Nephron (organoid): ENCODE measurements at regions not wholly inside any gene's neighbourhood (a gene's known extent, or its start where the extent isn't known, plus 50 kb on each side); places are given as distances from the start of the nearest gene placed in this dataset.

Experiments
- H3K27ac Mint-ChIP-seq, 3 experiments: 2 replicates each; pipeline ENCODE4 v1.8.0; 2020; ENCODE audit warnings: mixed read lengths in 3 of 3, mild to moderate bottlenecking in 2 of 3, moderate library complexity in 1 of 3
- H3K27me3 Mint-ChIP-seq: 2 replicates; pipeline ENCODE4 v1.8.0; 2021; ENCODE audit warnings: low read depth, mild to moderate bottlenecking, moderate library complexity, mixed read lengths
- H3K36me3 Mint-ChIP-seq: 2 replicates; pipeline ENCODE4 v1.8.0; 2020; ENCODE audit warnings: low read depth, mixed read lengths
- H3K4me1 Mint-ChIP-seq: 2 replicates; pipeline ENCODE4 v1.8.0; 2020; ENCODE audit warnings: mixed read lengths
- H3K4me3 Mint-ChIP-seq, 3 experiments: 2 replicates each; pipeline ENCODE4 v1.8.0; 2020; ENCODE audit warnings: mild to moderate bottlenecking in 3 of 3, mixed read lengths in 3 of 3, moderate library complexity in 2 of 3
- H3K9me3 Mint-ChIP-seq: 2 replicates; pipeline ENCODE4 v1.8.0; 2020; ENCODE audit warnings: mixed read lengths
- CTCF ChIP-seq, 3 experiments: fragments of 200-600 bp; sonication (generic); IDR thresholded peaks; one replicate each; pipeline ENCODE4 v1.5.0; 2021; ENCODE audit warnings: antibody characterized with exemption in 3 of 3; ENCODE audit not compliant: unreplicated experiment in 3 of 3

- H3K9me3 Mint-ChIP-seq = no peaks in the 10 kb centered on the region
- peaks cover 27% of the 10 kb centered on the region for H3K27me3 Mint-ChIP-seq
- no peaks in the 10 kb centered on the region for H3K36me3 Mint-ChIP-seq
- peaks cover 32% of the 10 kb centered on the region for H3K4me1 Mint-ChIP-seq
- no peak overlapping the region for H3K4me3 Mint-ChIP-seq
- TF ChIP-seq CTCF (IDR thresholded peaks at IDR 0.05; ENCODE audit: unreplicated experiment in 3 of 3) = no peak
- H3K27ac Mint-ChIP-seq = no peak overlapping the region
Observed at GRCh38 chr2:16225071-16225470, 284.7 kb downstream of the MYCN start.

- Mint-ChIP-seq H3K4me1 (peaks cover 32% of the 10 kb centered on the region), H3K27ac (peak overlapping the region; percentile 69 to 87 (median 72)), H3K27me3 (peaks cover 27% of the 10 kb centered on the region), H3K4me3 (no peak overlapping the region), H3K9me3 (no peaks in the 10 kb centered on the region), H3K36me3 (no peaks in the 10 kb centered on the region)
- no peak for TF ChIP-seq CTCF (IDR thresholded peaks at IDR 0.05; ENCODE audit: unreplicated experiment in 3 of 3)
Observed at GRCh38 chr2:16224298-16225045, 284.1 kb downstream of the MYCN start.

- Mint-ChIP-seq H3K27ac (peak overlapping the region; percentile 69 to 87 (median 72)), H3K4me1 (peaks cover 32% of the 10 kb centered on the region), H3K9me3 (no peaks in the 10 kb centered on the region), H3K36me3 (no peaks in the 10 kb centered on the region), H3K4me3 (no peak overlapping the region), H3K27me3 (peaks cover 25% of the 10 kb centered on the region)
- TF ChIP-seq CTCF (IDR thresholded peaks at IDR 0.05; ENCODE audit: unreplicated experiment in 3 of 3) = no peak
Observed at GRCh38 chr2:16223841-16224177, 283.5 kb downstream of the MYCN start.

- H3K36me3 Mint-ChIP-seq = no peaks in the 10 kb centered on the region
- H3K27me3 Mint-ChIP-seq = peaks cover 22% of the 10 kb centered on the region
Observed at GRCh38 chr2:16223161-16223840, 283.0 kb downstream of the MYCN start.

GRCh38 chr2:16222326-16222725 lies 282.0 kb downstream of the MYCN start:
- Mint-ChIP-seq H3K4me1 (peaks cover 29% of the 10 kb centered on the region), H3K4me3 (no peak overlapping the region), H3K9me3 (no peaks in the 10 kb centered on the region), H3K27ac (no peak overlapping the region), H3K36me3 (no peaks in the 10 kb centered on the region), H3K27me3 (peaks cover 22% of the 10 kb centered on the region)
- no peak for TF ChIP-seq CTCF (IDR thresholded peaks at IDR 0.05; ENCODE audit: unreplicated experiment in 3 of 3)

More at GRCh38 chr2:16223161-16223840, 283.0 kb downstream of the MYCN start:
- TF ChIP-seq CTCF (IDR thresholded peaks at IDR 0.05; ENCODE audit: unreplicated experiment in 3 of 3) = no peak
- no peak overlapping the region for H3K4me3 Mint-ChIP-seq
- H3K9me3 Mint-ChIP-seq = no peaks in the 10 kb centered on the region
- peak overlapping the region; percentile 69 to 87 (median 72) for H3K27ac Mint-ChIP-seq
- H3K4me1 Mint-ChIP-seq = peaks cover 32% of the 10 kb centered on the region
